ENCODE measurements at regions not wholly inside any gene's neighbourhood (a gene's known extent, or its start where the extent isn't known, plus 50 kb on each side); places are given as distances from the start of the nearest gene placed in this dataset.

GRCh38 chr3:177524742-177525141, 327.5 kb upstream of the TBL1XR1 start:
- TF ChIP-seq POLR2AphosphoS5 (IDR thresholded peaks at IDR 0.05; ENCODE audit: low read depth, low read length): no peak
- TF ChIP-seq POLR2A (IDR thresholded peaks at IDR 0.05; ENCODE audit: low read depth, low read length): no peak
